ENCODE measurements at regions not wholly inside any gene's neighbourhood (a gene's known extent, or its start where the extent isn't known, plus 50 kb on each side); places are given as distances from the start of the nearest gene placed in this dataset.

DNA sequence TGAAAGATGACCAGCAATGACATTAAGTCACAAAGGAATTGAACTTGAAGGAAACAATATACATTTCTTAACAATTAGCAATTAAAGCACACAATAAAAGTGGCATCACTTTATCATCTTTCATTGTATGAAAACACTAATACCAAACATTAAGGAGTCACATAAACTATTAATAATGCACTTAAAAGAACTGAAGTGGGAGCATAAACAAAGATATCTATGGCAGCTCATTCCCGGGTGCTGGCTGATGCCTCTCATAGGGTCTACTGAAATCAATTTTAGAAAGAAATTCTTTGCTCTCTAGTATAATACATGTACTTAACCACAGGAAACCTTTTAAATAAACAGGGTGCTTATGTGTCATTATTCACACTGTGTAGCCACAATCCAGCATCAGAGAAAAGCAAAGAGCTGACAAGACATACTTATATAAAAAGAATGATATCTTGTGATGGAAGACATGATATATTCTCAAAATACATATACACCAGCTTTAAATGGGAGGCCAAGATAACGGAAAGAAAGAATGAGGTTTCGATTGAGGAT, 1207.8 kb downstream of the EFNB2 start:
- TF ChIP-seq RFX5 (IDR thresholded peaks at IDR 0.05; ENCODE audit: low read depth, low read length) (no peak), RAD21 (IDR thresholded peaks at IDR 0.05; ENCODE audit: low read length) (no peak), POLR2A (IDR thresholded peaks at IDR 0.05; ENCODE audit: low read depth, low read length) (no peak), BHLHE40 (IDR thresholded peaks at IDR 0.05; ENCODE audit: low read depth, low read length) (no peak), NFE2L2 (IDR thresholded peaks at IDR 0.05; ENCODE audit: low read depth, low read length) (no peak)
- TF ChIP-seq, protein P1, sequence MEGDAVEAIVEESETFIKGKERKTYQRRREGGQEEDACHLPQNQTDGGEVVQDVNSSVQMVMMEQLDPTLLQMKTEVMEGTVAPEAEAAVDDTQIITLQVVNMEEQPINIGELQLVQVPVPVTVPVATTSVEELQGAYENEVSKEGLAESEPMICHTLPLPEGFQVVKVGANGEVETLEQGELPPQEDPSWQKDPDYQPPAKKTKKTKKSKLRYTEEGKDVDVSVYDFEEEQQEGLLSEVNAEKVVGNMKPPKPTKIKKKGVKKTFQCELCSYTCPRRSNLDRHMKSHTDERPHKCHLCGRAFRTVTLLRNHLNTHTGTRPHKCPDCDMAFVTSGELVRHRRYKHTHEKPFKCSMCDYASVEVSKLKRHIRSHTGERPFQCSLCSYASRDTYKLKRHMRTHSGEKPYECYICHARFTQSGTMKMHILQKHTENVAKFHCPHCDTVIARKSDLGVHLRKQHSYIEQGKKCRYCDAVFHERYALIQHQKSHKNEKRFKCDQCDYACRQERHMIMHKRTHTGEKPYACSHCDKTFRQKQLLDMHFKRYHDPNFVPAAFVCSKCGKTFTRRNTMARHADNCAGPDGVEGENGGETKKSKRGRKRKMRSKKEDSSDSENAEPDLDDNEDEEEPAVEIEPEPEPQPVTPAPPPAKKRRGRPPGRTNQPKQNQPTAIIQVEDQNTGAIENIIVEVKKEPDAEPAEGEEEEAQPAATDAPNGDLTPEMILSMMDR (conservative IDR thresholded peaks at IDR 0.05; ENCODE audit: low read depth, low read length): no peak

All from IMR-90 (cell line).